ENCODE measurements at regions not wholly inside any gene's neighbourhood (a gene's known extent, or its start where the extent isn't known, plus 50 kb on each side); places are given as distances from the start of the nearest gene placed in this dataset.
"Not testable (repeated sequence)": the region's sequence is repeated elsewhere in the genome, so short reads cannot be mapped to it uniquely, and the experiment has no call there.

GRCh38 chrX:88991583-88992132, 244.6 kb downstream of the CPXCR1 start:
- Mint-ChIP-seq H3K27ac (ENCODE audit: unreplicated experiment) (no peak overlapping the region), H3K9me3 (ENCODE audit: unreplicated experiment) (peaks cover 3% of the 10 kb centered on the region)

GRCh38 chrX:89021964-89022363, 274.9 kb downstream of the CPXCR1 start:
- no peak overlapping the region for H3K27ac Mint-ChIP-seq (ENCODE audit: unreplicated experiment)
- no peak for DNase-seq (ENCODE audit: extremely low spot score, unreplicated experiment)
- H3K4me1 Mint-ChIP-seq (ENCODE audit: unreplicated experiment) = no peaks in the 10 kb centered on the region
- no peak overlapping the region for H3K4me3 Mint-ChIP-seq (ENCODE audit: unreplicated experiment)
- H3K27me3 Mint-ChIP-seq (ENCODE audit: unreplicated experiment) = no peaks in the 10 kb centered on the region
- no peak for TF ChIP-seq CTCF (IDR thresholded peaks at IDR 0.05)
- no peaks in the 10 kb centered on the region for H3K36me3 Mint-ChIP-seq (ENCODE audit: unreplicated experiment)
- H3K9me3 Mint-ChIP-seq (ENCODE audit: unreplicated experiment) = peaks cover 47% of the 10 kb centered on the region

More at GRCh38 chrX:88991583-88992132, 244.6 kb downstream of the CPXCR1 start:
- Mint-ChIP-seq H3K36me3 (ENCODE audit: unreplicated experiment) (no peaks in the 10 kb centered on the region), H3K4me3 (ENCODE audit: unreplicated experiment) (no peak overlapping the region), H3K27me3 (ENCODE audit: unreplicated experiment) (no peaks in the 10 kb centered on the region), H3K4me1 (ENCODE audit: unreplicated experiment) (no peaks in the 10 kb centered on the region)
- no peak for TF ChIP-seq CTCF (IDR thresholded peaks at IDR 0.05)
- DNase-seq (ENCODE audit: extremely low spot score, unreplicated experiment) = no peak

- DNase-seq (ENCODE audit: extremely low spot score, unreplicated experiment) = no peak
- H3K9me3 Mint-ChIP-seq (ENCODE audit: unreplicated experiment) = peaks cover 42% of the 10 kb centered on the region
- no peaks in the 10 kb centered on the region for H3K4me1 Mint-ChIP-seq (ENCODE audit: unreplicated experiment)
- no peak overlapping the region for H3K4me3 Mint-ChIP-seq (ENCODE audit: unreplicated experiment)
- no peak for TF ChIP-seq CTCF (IDR thresholded peaks at IDR 0.05)
- H3K36me3 Mint-ChIP-seq (ENCODE audit: unreplicated experiment) = no peaks in the 10 kb centered on the region
- no peaks in the 10 kb centered on the region for H3K27me3 Mint-ChIP-seq (ENCODE audit: unreplicated experiment)
- no peak overlapping the region for H3K27ac Mint-ChIP-seq (ENCODE audit: unreplicated experiment)
These were observed 286.7 kb downstream of the CPXCR1 start for GRCh38 chrX:89033723-89034122.

GRCh38 chrX:89034679-89035078, 287.7 kb downstream of the CPXCR1 start:
- H3K4me3 Mint-ChIP-seq (ENCODE audit: unreplicated experiment) = no peak overlapping the region
- DNase-seq (ENCODE audit: extremely low spot score, unreplicated experiment) = no peak
- no peaks in the 10 kb centered on the region for H3K27me3 Mint-ChIP-seq (ENCODE audit: unreplicated experiment)
- no peak overlapping the region for H3K27ac Mint-ChIP-seq (ENCODE audit: unreplicated experiment)
- TF ChIP-seq CTCF (IDR thresholded peaks at IDR 0.05) = no peak
- no peaks in the 10 kb centered on the region for H3K36me3 Mint-ChIP-seq (ENCODE audit: unreplicated experiment)
- H3K9me3 Mint-ChIP-seq (ENCODE audit: unreplicated experiment) = peaks cover 42% of the 10 kb centered on the region
- no peaks in the 10 kb centered on the region for H3K4me1 Mint-ChIP-seq (ENCODE audit: unreplicated experiment)

- DNase-seq (ENCODE audit: extremely low spot score, unreplicated experiment) = no peak
- no peaks in the 10 kb centered on the region for H3K4me1 Mint-ChIP-seq (ENCODE audit: unreplicated experiment)
- TF ChIP-seq CTCF (IDR thresholded peaks at IDR 0.05) = no peak
- H3K27me3 Mint-ChIP-seq (ENCODE audit: unreplicated experiment) = no peaks in the 10 kb centered on the region
- H3K9me3 Mint-ChIP-seq (ENCODE audit: unreplicated experiment) = peaks cover 48% of the 10 kb centered on the region
- H3K4me3 Mint-ChIP-seq (ENCODE audit: unreplicated experiment) = no peak overlapping the region
- no peaks in the 10 kb centered on the region for H3K36me3 Mint-ChIP-seq (ENCODE audit: unreplicated experiment)
- no peak overlapping the region for H3K27ac Mint-ChIP-seq (ENCODE audit: unreplicated experiment)
These were observed 306.2 kb downstream of the CPXCR1 start for GRCh38 chrX:89053223-89053622.

- H3K4me1 Mint-ChIP-seq (ENCODE audit: unreplicated experiment); DNase-seq (ENCODE audit: extremely low spot score, unreplicated experiment); H3K27me3 Mint-ChIP-seq (ENCODE audit: unreplicated experiment); H3K4me3 Mint-ChIP-seq (ENCODE audit: unreplicated experiment); H3K36me3 Mint-ChIP-seq (ENCODE audit: unreplicated experiment); H3K27ac Mint-ChIP-seq (ENCODE audit: unreplicated experiment): not testable (repeated sequence)
- H3K9me3 Mint-ChIP-seq (ENCODE audit: unreplicated experiment) = peaks cover 32% of the 10 kb centered on the region
These were observed 352.6 kb downstream of the CPXCR1 start for GRCh38 chrX:89099587-89099986.
